ENCODE measurements at regions not wholly inside any gene's neighbourhood (a gene's known extent, or its start where the extent isn't known, plus 50 kb on each side); places are given as distances from the start of the nearest gene placed in this dataset.

- TF ChIP-seq RARB (CRISPR knock-in tag; IDR thresholded peaks at IDR 0.05) (no peak), TSHZ2 (CRISPR knock-in tag; IDR thresholded peaks at IDR 0.05) (no peak), TOX (CRISPR knock-in tag; IDR thresholded peaks at IDR 0.05; ENCODE audit: borderline replicate concordance) (no peak), TCF4 (CRISPR knock-in tag; IDR thresholded peaks at IDR 0.05; ENCODE audit: borderline replicate concordance) (no peak), ZNF70 (CRISPR knock-in tag; IDR thresholded peaks at IDR 0.05) (no peak), ARNTL (CRISPR knock-in tag; IDR thresholded peaks at IDR 0.05; ENCODE audit: borderline replicate concordance, low read depth) (no peak), PATZ1 (CRISPR knock-in tag; IDR thresholded peaks at IDR 0.05; ENCODE audit: borderline replicate concordance) (no peak), CSRNP3 (CRISPR knock-in tag; IDR thresholded peaks at IDR 0.05) (no peak), CSDC2 (CRISPR knock-in tag; IDR thresholded peaks at IDR 0.05) (no peak), ZC3H10 (CRISPR knock-in tag; IDR thresholded peaks at IDR 0.05) (no peak), BACH2 (CRISPR knock-in tag; IDR thresholded peaks at IDR 0.05; ENCODE audit: borderline replicate concordance) (no peak), SNAI2 (CRISPR knock-in tag; IDR thresholded peaks at IDR 0.05) (no peak)
- TF ChIP-seq, protein P1, sequence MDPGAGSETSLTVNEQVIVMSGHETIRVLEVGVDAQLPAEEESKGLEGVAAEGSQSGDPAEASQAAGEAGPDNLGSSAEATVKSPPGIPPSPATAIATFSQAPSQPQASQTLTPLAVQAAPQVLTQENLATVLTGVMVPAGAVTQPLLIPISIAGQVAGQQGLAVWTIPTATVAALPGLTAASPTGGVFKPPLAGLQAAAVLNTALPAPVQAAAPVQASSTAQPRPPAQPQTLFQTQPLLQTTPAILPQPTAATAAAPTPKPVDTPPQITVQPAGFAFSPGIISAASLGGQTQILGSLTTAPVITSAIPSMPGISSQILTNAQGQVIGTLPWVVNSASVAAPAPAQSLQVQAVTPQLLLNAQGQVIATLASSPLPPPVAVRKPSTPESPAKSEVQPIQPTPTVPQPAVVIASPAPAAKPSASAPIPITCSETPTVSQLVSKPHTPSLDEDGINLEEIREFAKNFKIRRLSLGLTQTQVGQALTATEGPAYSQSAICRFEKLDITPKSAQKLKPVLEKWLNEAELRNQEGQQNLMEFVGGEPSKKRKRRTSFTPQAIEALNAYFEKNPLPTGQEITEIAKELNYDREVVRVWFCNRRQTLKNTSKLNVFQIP (CRISPR knock-in tag; IDR thresholded peaks at IDR 0.05; ENCODE audit: borderline replicate concordance, low read depth) = no peak
- TF ChIP-seq, protein P2, sequence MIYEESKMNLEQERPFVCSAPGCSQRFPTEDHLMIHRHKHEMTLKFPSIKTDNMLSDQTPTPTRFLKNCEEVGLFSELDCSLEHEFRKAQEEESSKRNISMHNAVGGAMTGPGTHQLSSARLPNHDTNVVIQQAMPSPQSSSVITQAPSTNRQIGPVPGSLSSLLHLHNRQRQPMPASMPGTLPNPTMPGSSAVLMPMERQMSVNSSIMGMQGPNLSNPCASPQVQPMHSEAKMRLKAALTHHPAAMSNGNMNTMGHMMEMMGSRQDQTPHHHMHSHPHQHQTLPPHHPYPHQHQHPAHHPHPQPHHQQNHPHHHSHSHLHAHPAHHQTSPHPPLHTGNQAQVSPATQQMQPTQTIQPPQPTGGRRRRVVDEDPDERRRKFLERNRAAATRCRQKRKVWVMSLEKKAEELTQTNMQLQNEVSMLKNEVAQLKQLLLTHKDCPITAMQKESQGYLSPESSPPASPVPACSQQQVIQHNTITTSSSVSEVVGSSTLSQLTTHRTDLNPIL (CRISPR knock-in tag; IDR thresholded peaks at IDR 0.05; ENCODE audit: low read depth) = no peak
These were observed 69.0 kb upstream of the ZSWIM6 start for GRCh38 chr5:61263072-61263471.

Measured in SK-N-SH treated with all-trans-retinoic acid at 6 μM for 48 hours (cell line).